ENCODE measurements at regions not wholly inside any gene's neighbourhood (a gene's known extent, or its start where the extent isn't known, plus 50 kb on each side); places are given as distances from the start of the nearest gene placed in this dataset.

DNA sequence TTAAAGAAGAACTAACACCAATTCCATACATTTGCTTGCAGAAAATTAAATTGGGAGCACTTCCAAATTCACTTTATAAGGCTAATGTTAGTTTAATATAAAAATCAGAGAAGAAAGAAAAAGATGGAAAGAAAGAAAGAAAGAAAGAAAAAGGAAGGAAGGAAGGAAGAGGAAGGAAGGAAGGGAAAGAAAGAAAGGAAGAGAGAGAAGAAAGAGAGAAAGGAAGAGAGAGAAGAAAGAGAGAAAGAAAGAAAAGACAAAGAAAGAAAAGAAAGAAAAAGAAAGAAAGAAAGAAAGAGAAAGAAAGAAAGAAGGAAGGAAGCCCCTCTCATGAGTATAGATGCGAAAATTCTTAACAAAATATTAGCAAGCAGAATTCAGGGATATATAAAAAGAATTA lies 267.7 kb downstream of the RPAP3 start (continued):
- TF ChIP-seq REST (IDR thresholded peaks at IDR 0.05; ENCODE audit: unreplicated experiment) (no peak), POLR2AphosphoS5 (IDR thresholded peaks at IDR 0.05; ENCODE audit: low read depth) (no peak), ZNF331 (CRISPR knock-in tag; IDR thresholded peaks at IDR 0.05; ENCODE audit: low read depth) (no peak), ZNF114 (CRISPR knock-in tag; IDR thresholded peaks at IDR 0.05) (no peak), JUNB (IDR thresholded peaks at IDR 0.05; ENCODE audit: unreplicated experiment) (no peak), STAT1 (IDR thresholded peaks at IDR 0.05; ENCODE audit: unreplicated experiment) (no peak), EZH2 (IDR thresholded peaks at IDR 0.05; ENCODE audit: low read depth, unreplicated experiment) (no peak)
- TF ChIP-seq, protein P1, sequence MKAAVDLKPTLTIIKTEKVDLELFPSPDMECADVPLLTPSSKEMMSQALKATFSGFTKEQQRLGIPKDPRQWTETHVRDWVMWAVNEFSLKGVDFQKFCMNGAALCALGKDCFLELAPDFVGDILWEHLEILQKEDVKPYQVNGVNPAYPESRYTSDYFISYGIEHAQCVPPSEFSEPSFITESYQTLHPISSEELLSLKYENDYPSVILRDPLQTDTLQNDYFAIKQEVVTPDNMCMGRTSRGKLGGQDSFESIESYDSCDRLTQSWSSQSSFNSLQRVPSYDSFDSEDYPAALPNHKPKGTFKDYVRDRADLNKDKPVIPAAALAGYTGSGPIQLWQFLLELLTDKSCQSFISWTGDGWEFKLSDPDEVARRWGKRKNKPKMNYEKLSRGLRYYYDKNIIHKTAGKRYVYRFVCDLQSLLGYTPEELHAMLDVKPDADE (IDR thresholded peaks at IDR 0.05) = no peak
- TF ChIP-seq, protein P2, sequence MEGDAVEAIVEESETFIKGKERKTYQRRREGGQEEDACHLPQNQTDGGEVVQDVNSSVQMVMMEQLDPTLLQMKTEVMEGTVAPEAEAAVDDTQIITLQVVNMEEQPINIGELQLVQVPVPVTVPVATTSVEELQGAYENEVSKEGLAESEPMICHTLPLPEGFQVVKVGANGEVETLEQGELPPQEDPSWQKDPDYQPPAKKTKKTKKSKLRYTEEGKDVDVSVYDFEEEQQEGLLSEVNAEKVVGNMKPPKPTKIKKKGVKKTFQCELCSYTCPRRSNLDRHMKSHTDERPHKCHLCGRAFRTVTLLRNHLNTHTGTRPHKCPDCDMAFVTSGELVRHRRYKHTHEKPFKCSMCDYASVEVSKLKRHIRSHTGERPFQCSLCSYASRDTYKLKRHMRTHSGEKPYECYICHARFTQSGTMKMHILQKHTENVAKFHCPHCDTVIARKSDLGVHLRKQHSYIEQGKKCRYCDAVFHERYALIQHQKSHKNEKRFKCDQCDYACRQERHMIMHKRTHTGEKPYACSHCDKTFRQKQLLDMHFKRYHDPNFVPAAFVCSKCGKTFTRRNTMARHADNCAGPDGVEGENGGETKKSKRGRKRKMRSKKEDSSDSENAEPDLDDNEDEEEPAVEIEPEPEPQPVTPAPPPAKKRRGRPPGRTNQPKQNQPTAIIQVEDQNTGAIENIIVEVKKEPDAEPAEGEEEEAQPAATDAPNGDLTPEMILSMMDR (conservative IDR thresholded peaks at IDR 0.05; ENCODE audit: low read depth in 2 of 2) = no peak

DNA sequence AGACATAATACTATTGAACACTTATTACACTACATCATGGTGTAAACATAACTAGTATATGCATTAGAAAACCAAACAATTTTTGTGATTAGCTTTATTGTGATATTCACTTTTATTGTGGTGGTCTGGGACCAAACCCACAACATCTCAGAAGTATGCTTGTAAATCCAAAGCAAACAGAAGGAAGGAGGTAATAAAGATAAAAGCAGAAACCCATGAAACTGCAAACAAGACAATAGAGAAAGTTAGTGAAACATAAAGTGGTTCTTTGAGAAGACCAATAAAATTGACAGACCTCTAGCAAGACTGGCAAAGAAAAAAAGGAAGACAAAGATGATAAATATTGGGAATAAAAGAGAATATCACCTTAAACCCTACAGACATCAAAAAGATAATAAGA lies 268.3 kb downstream of the RPAP3 start:
- Histone ChIP-seq H3K4me3 (no peak overlapping the region), H3K4me1 (ENCODE audit: insufficient read depth) (no peaks in the 10 kb centered on the region), H3K4me2 (no peak overlapping the region), H3F3A (replicated peaks; ENCODE audit: low read depth) (no peaks in the 10 kb centered on the region), H4K20me1 (replicated peaks; ENCODE audit: insufficient read depth) (no peaks in the 10 kb centered on the region), H3K9me2 (ENCODE audit: insufficient read depth) (no peaks in the 10 kb centered on the region; the same call in 1 of the 2 replicates), H3K27ac (ENCODE audit: low read depth) (no peak overlapping the region), H3K27me3 (ENCODE audit: insufficient read depth) (no peaks in the 10 kb centered on the region), H2AFZ (no peak overlapping the region), H3K36me3 (ENCODE audit: insufficient read depth) (no peaks in the 10 kb centered on the region; the same call in 1 of the 2 replicates), H3K79me2 (replicated peaks; ENCODE audit: insufficient read depth) (no peaks in the 10 kb centered on the region)
- peaks cover 4% of the 10 kb centered on the region for H3K27me3 Mint-ChIP-seq (ENCODE audit: insufficient read depth, low read depth, poor library complexity)
- DNase-seq (ENCODE audit: low spot score) (no peak), ATAC-seq (no peak)
- H3K4me1 Mint-ChIP-seq = no peaks in the 10 kb centered on the region
- no peak overlapping the region for H3K27ac Mint-ChIP-seq
- H3K4me3 Mint-ChIP-seq = no peak overlapping the region
- H3K9me3 Mint-ChIP-seq = peaks cover 45% of the 10 kb centered on the region
- peaks cover 5% of the 10 kb centered on the region; the same call in 2 of the 3 replicates for H3K36me3 Mint-ChIP-seq (ENCODE audit: low read depth)
- TF ChIP-seq CREB1 (CRISPR knock-in tag; IDR thresholded peaks at IDR 0.05; ENCODE audit: low read depth) (no peak), ZNF114 (CRISPR knock-in tag; IDR thresholded peaks at IDR 0.05) (no peak), REST (IDR thresholded peaks at IDR 0.05; ENCODE audit: unreplicated experiment) (no peak), POLR2AphosphoS5 (IDR thresholded peaks at IDR 0.05; ENCODE audit: low read depth) (no peak), EZH2 (IDR thresholded peaks at IDR 0.05; ENCODE audit: low read depth, unreplicated experiment) (no peak)
- TF ChIP-seq, protein P1 (IDR thresholded peaks at IDR 0.05) = no peak

Measured in GM23338 (cell line).